ENCODE measurements at regions not wholly inside any gene's neighbourhood (a gene's known extent, or its start where the extent isn't known, plus 50 kb on each side); places are given as distances from the start of the nearest gene placed in this dataset.

- no peak overlapping the region for H3K4me3 ChIP-seq (ENCODE audit: low read depth in 2 of 2, low read length in 2 of 2)
- no peaks in the 10 kb centered on the region for H3K9me3 ChIP-seq (ENCODE audit: control insufficient read depth, insufficient read depth, low read depth, low read length)
- in situ Hi-C loops (cut with HindIII; ENCODE audit: low pct_unique_long_range_greater_than_20kb, low sequenced_read_pairs): no loop called here
- intact Hi-C loops (cut with micrococcal nuclease; ENCODE audit: unreplicated experiment): loop anchor here (10.0 kb wide), 1 partner anchor 193 kb away; no protein-coding TSS in a partner anchor
- ATAC-seq: no peak
- DNase-seq (ENCODE audit: low read depth, low spot score): no peak
- no peak for TF ChIP-seq SIN3A (IDR thresholded peaks at IDR 0.05; ENCODE audit: borderline replicate concordance, insufficient read depth, low read depth, low read length)
- no peak for TF ChIP-seq POLR2AphosphoS5 (IDR thresholded peaks at IDR 0.05; ENCODE audit: low read depth, low read length)
- no peak for TF ChIP-seq REST (IDR thresholded peaks at IDR 0.05; ENCODE audit: insufficient read depth in 1 of 2, low read depth in 2 of 2, low read length in 1 of 2)
- no peak overlapping the region for H3K27ac ChIP-seq (ENCODE audit: low read length)
- peaks cover 5% of the 10 kb centered on the region; the same call in 1 of the 2 replicates for H3K36me3 ChIP-seq (ENCODE audit: control insufficient read depth, insufficient read depth, low read length)
- CTCF ChIA-PET: no interaction called here
- H3K27me3 ChIP-seq (ENCODE audit: control insufficient read depth, insufficient read depth, low read length): no peaks in the 10 kb centered on the region
- no TSS peak for BruUV-seq (replicated peaks)
- H3K4me1 ChIP-seq (ENCODE audit: control insufficient read depth, insufficient read depth, low read length): no peaks in the 10 kb centered on the region; the same call in 1 of the 2 replicates
- POLR2A ChIA-PET: no interaction called here
These were observed 110.1 kb upstream of the SMURF2 start for GRCh38 chr17:64771980-64772844.

GRCh38 chr17:64769712-64770111, 107.6 kb upstream of the SMURF2 start:
- in situ Hi-C loops (cut with HindIII; ENCODE audit: low pct_unique_long_range_greater_than_20kb, low sequenced_read_pairs): no loop called here

More at GRCh38 chr17:64769712-64770111, 107.6 kb upstream of the SMURF2 start:
- peaks cover 5% of the 10 kb centered on the region; the same call in 1 of the 2 replicates for H3K36me3 ChIP-seq (ENCODE audit: control insufficient read depth, insufficient read depth, low read length)
- intact Hi-C loops (cut with micrococcal nuclease; ENCODE audit: unreplicated experiment): loop anchor here (10.0 kb wide), 1 partner anchor 195 kb away; no protein-coding TSS in a partner anchor
- no peaks in the 10 kb centered on the region; the same call in 1 of the 2 replicates for H3K4me1 ChIP-seq (ENCODE audit: control insufficient read depth, insufficient read depth, low read length)
- H3K27me3 ChIP-seq (ENCODE audit: control insufficient read depth, insufficient read depth, low read length): no peaks in the 10 kb centered on the region
- POLR2A ChIA-PET: no interaction called here
- no peaks in the 10 kb centered on the region for H3K9me3 ChIP-seq (ENCODE audit: control insufficient read depth, insufficient read depth, low read depth, low read length)
- BruUV-seq (replicated peaks): no TSS peak
- DNase-seq (ENCODE audit: low read depth, low spot score) (no peak), ATAC-seq (no peak)
- CTCF ChIA-PET: no interaction called here
- H3K4me3 ChIP-seq (ENCODE audit: low read depth in 2 of 2, low read length in 2 of 2): no peak overlapping the region
- TF ChIP-seq TCF7L2 (IDR thresholded peaks at IDR 0.05; ENCODE audit: low read depth, low read length): no peak
- TF ChIP-seq CTCF (IDR thresholded peaks at IDR 0.05): no peak
- TF ChIP-seq POLR2AphosphoS5 (IDR thresholded peaks at IDR 0.05; ENCODE audit: low read depth, low read length): no peak
- TF ChIP-seq SIN3A (IDR thresholded peaks at IDR 0.05; ENCODE audit: borderline replicate concordance, insufficient read depth, low read depth, low read length): no peak
- no peak for TF ChIP-seq REST (IDR thresholded peaks at IDR 0.05; ENCODE audit: insufficient read depth in 1 of 2, low read depth in 2 of 2, low read length in 1 of 2)
- no peak overlapping the region for H3K27ac ChIP-seq (ENCODE audit: low read length)

Data from Panc1 (cell line).